ENCODE measurements at regions not wholly inside any gene's neighbourhood (a gene's known extent, or its start where the extent isn't known, plus 50 kb on each side); places are given as distances from the start of the nearest gene placed in this dataset.
A peak's percentile ranks its signal among the peaks of the same experiment; 100 is the strongest.
"Not testable (repeated sequence)": the region's sequence is repeated elsewhere in the genome, so short reads cannot be mapped to it uniquely, and the experiment has no call there.

GRCh38 chr11:71638801-71639519 lies 56.3 kb upstream of the KRTAP5-11 start:
- peak; percentile 75 for DNase-seq (ENCODE audit: low spot score)
- H3K27ac Mint-ChIP-seq; H3F3A ChIP-seq (ENCODE audit: low read depth); H3K4me1 ChIP-seq; H3K27ac ChIP-seq; H3K4me1 Mint-ChIP-seq; H3K36me3 Mint-ChIP-seq; H3K9me3 ChIP-seq (ENCODE audit: low read depth); H4K20me1 ChIP-seq (ENCODE audit: low read depth); H3K36me3 ChIP-seq; H3K79me2 ChIP-seq (ENCODE audit: low read depth); H3K9ac ChIP-seq; H3K9me3 Mint-ChIP-seq: not testable (repeated sequence)
- peaks cover 26% of the 10 kb centered on the region for H3K27me3 ChIP-seq
- H3K4me3 ChIP-seq: peak overlapping the region; percentile 48
- H3K4me3 Mint-ChIP-seq: peak overlapping the region; percentile 76
- H2AFZ ChIP-seq (replicated peaks): peak overlapping the region; percentile 97
- TF ChIP-seq CTCF (IDR thresholded peaks at IDR 0.05): peak; percentile 60
- H3K27me3 Mint-ChIP-seq (ENCODE audit: insufficient read depth, low read depth): peaks cover 34% of the 10 kb centered on the region
- peak overlapping the region; percentile 79 for H3K4me2 ChIP-seq

GRCh38 chr11:71639520-71639849 lies 56.8 kb upstream of the KRTAP5-11 start:
- peak; percentile 55 for DNase-seq (ENCODE audit: low spot score)
- H3K4me1 Mint-ChIP-seq, H3K9me3 Mint-ChIP-seq: not testable (repeated sequence)

GRCh38 chr11:71639916-71640315 lies 57.2 kb upstream of the KRTAP5-11 start:
- H3K4me3 Mint-ChIP-seq: peak overlapping the region; percentile 68
- not testable (repeated sequence) for H3K36me3 Mint-ChIP-seq

More at GRCh38 chr11:71639520-71639849, 56.8 kb upstream of the KRTAP5-11 start:
- H3K4me1 ChIP-seq; H3F3A ChIP-seq (ENCODE audit: low read depth); H4K20me1 ChIP-seq (ENCODE audit: low read depth); H3K79me2 ChIP-seq (ENCODE audit: low read depth); H3K9ac ChIP-seq; H3K27ac Mint-ChIP-seq; H3K36me3 Mint-ChIP-seq; H3K36me3 ChIP-seq; H3K27ac ChIP-seq; H3K9me3 ChIP-seq (ENCODE audit: low read depth): not testable (repeated sequence)
- Mint-ChIP-seq H3K4me3 (peak overlapping the region; percentile 74), H3K27me3 (ENCODE audit: insufficient read depth, low read depth) (peaks cover 33% of the 10 kb centered on the region)
- TF ChIP-seq EZH2 (IDR thresholded peaks at IDR 0.05): peak; percentile 58
- TF ChIP-seq EZH2phosphoT487 (IDR thresholded peaks at IDR 0.05): peak; percentile 41
- peak overlapping the region; percentile 97 for H2AFZ ChIP-seq (replicated peaks)
- peaks cover 26% of the 10 kb centered on the region for H3K27me3 ChIP-seq
- H3K4me3 ChIP-seq: peak overlapping the region; percentile 48
- peak overlapping the region; percentile 79 for H3K4me2 ChIP-seq

GRCh38 chr11:71647078-71647477 lies 64.4 kb upstream of the KRTAP5-11 start:
- not testable (repeated sequence) for H3F3A ChIP-seq (ENCODE audit: low read depth); H3K27me3 ChIP-seq; H3K4me1 Mint-ChIP-seq; H3K27me3 Mint-ChIP-seq (ENCODE audit: insufficient read depth, low read depth); H3K4me1 ChIP-seq; H3K9me3 Mint-ChIP-seq; H3K9me3 ChIP-seq (ENCODE audit: low read depth); H3K4me2 ChIP-seq; DNase-seq (ENCODE audit: low spot score); H2AFZ ChIP-seq (replicated peaks); H3K27ac Mint-ChIP-seq; H3K79me2 ChIP-seq (ENCODE audit: low read depth); H3K9ac ChIP-seq; H3K4me3 Mint-ChIP-seq; H3K4me3 ChIP-seq; H3K36me3 ChIP-seq; H3K27ac ChIP-seq; H3K36me3 Mint-ChIP-seq; H4K20me1 ChIP-seq (ENCODE audit: low read depth)

More at GRCh38 chr11:71639916-71640315, 57.2 kb upstream of the KRTAP5-11 start:
- Histone ChIP-seq H3K4me3 (peak overlapping the region; percentile 48), H3K27me3 (peaks cover 26% of the 10 kb centered on the region), H3K4me2 (peak overlapping the region; percentile 68)
- not testable (repeated sequence) for H3F3A ChIP-seq (ENCODE audit: low read depth); H3K27ac ChIP-seq; H3K9me3 ChIP-seq (ENCODE audit: low read depth); H3K9me3 Mint-ChIP-seq; H3K79me2 ChIP-seq (ENCODE audit: low read depth); H3K36me3 ChIP-seq; H3K4me1 ChIP-seq; H3K9ac ChIP-seq; H3K4me1 Mint-ChIP-seq; H4K20me1 ChIP-seq (ENCODE audit: low read depth); DNase-seq (ENCODE audit: low spot score); H2AFZ ChIP-seq (replicated peaks); H3K27ac Mint-ChIP-seq
- peaks cover 36% of the 10 kb centered on the region for H3K27me3 Mint-ChIP-seq (ENCODE audit: insufficient read depth, low read depth)

- H2AFZ ChIP-seq (replicated peaks); DNase-seq (ENCODE audit: low spot score); H3K9me3 Mint-ChIP-seq; H3K36me3 ChIP-seq; H3K4me3 Mint-ChIP-seq; H3F3A ChIP-seq (ENCODE audit: low read depth); H3K4me2 ChIP-seq; H3K4me3 ChIP-seq; H3K9ac ChIP-seq; H3K4me1 Mint-ChIP-seq; H3K36me3 Mint-ChIP-seq; H3K9me3 ChIP-seq (ENCODE audit: low read depth); H3K4me1 ChIP-seq; H3K79me2 ChIP-seq (ENCODE audit: low read depth); H3K27me3 ChIP-seq; H3K27ac ChIP-seq; H3K27ac Mint-ChIP-seq; H4K20me1 ChIP-seq (ENCODE audit: low read depth); H3K27me3 Mint-ChIP-seq (ENCODE audit: insufficient read depth, low read depth): not testable (repeated sequence)
Measured at GRCh38 chr11:71652998-71653397, 70.3 kb upstream of the KRTAP5-11 start.

- H3K79me2 ChIP-seq (ENCODE audit: low read depth); H2AFZ ChIP-seq (replicated peaks); H3K27ac Mint-ChIP-seq; H3K9me3 ChIP-seq (ENCODE audit: low read depth); H3K9ac ChIP-seq; H4K20me1 ChIP-seq (ENCODE audit: low read depth); H3K4me3 Mint-ChIP-seq; DNase-seq (ENCODE audit: low spot score); H3K9me3 Mint-ChIP-seq; H3K4me1 ChIP-seq; H3K27ac ChIP-seq; H3K4me3 ChIP-seq; H3K4me2 ChIP-seq; H3K27me3 ChIP-seq; H3K36me3 Mint-ChIP-seq; H3K4me1 Mint-ChIP-seq; H3K36me3 ChIP-seq; H3F3A ChIP-seq (ENCODE audit: low read depth); H3K27me3 Mint-ChIP-seq (ENCODE audit: insufficient read depth, low read depth): not testable (repeated sequence)
Measured at GRCh38 chr11:71654423-71654822, 71.7 kb upstream of the KRTAP5-11 start.

GRCh38 chr11:71655041-71655440 lies 72.4 kb upstream of the KRTAP5-11 start:
- H3K9ac ChIP-seq; H3K4me3 Mint-ChIP-seq; H2AFZ ChIP-seq (replicated peaks); H3K36me3 ChIP-seq; H3K4me1 Mint-ChIP-seq; H3K27ac Mint-ChIP-seq; H3K9me3 Mint-ChIP-seq; H3K9me3 ChIP-seq (ENCODE audit: low read depth); H3K4me3 ChIP-seq; H3K79me2 ChIP-seq (ENCODE audit: low read depth); H3K27me3 ChIP-seq; H3K4me1 ChIP-seq; H3K4me2 ChIP-seq; H3K36me3 Mint-ChIP-seq; H3F3A ChIP-seq (ENCODE audit: low read depth); DNase-seq (ENCODE audit: low spot score); H3K27ac ChIP-seq; H4K20me1 ChIP-seq (ENCODE audit: low read depth): not testable (repeated sequence)
- H3K27me3 Mint-ChIP-seq (ENCODE audit: insufficient read depth, low read depth): peaks cover 10% of the 10 kb centered on the region
